SK-N-SH treated with all-trans-retinoic acid at 6 μM for 48 hours (cell line): ENCODE measurements at regions not wholly inside any gene's neighbourhood (a gene's known extent, or its start where the extent isn't known, plus 50 kb on each side); places are given as distances from the start of the nearest gene placed in this dataset.
A peak's percentile ranks its signal among the peaks of the same experiment; 100 is the strongest.
"Not testable (repeated sequence)": the region's sequence is repeated elsewhere in the genome, so short reads cannot be mapped to it uniquely, and the experiment has no call there.

Experiments used
- ATAC-seq: fragments of 200-7000 bp; cut with Tn5 transposase; 3 replicates; pipeline ENCODE4 v1.9.1; 2020; ENCODE audit warnings: mild to moderate bottlenecking, moderate library complexity
- BACH2 ChIP-seq: fragments of 250-450 bp; sonication (Bioruptor Pico); IDR thresholded peaks from 2 replicates; pipeline ENCODE4 v1.9.0; 2021; ENCODE audit warnings: mild to moderate bottlenecking, borderline replicate concordance
- CSDC2 ChIP-seq: fragments of 250-450 bp; sonication (Bioruptor Pico); IDR thresholded peaks from 2 replicates; pipeline ENCODE4 v1.5.0; 2020; ENCODE audit warnings: mild to moderate bottlenecking, moderate library complexity
- ESRRG ChIP-seq: fragments of 250-450 bp; sonication (Bioruptor Pico); IDR thresholded peaks from 2 replicates; pipeline ENCODE4 v1.6.1; 2021; ENCODE audit warnings: mild to moderate bottlenecking
- GLIS3 ChIP-seq: fragments of 250-450 bp; sonication (Bioruptor Pico); IDR thresholded peaks from 2 replicates; pipeline ENCODE4 v1.5.0; 2020; ENCODE audit warnings: mild to moderate bottlenecking, moderate library complexity
- ISL1 ChIP-seq: fragments of 250-450 bp; sonication (Bioruptor Pico); IDR thresholded peaks from 2 replicates; pipeline ENCODE4 v2.1.2; 2022; ENCODE audit warnings: mild to moderate bottlenecking, moderate library complexity
- OSR1 ChIP-seq: fragments of 250-450 bp; sonication (Bioruptor Pico); IDR thresholded peaks from 2 replicates; pipeline ENCODE4 v1.8.0; 2022; ENCODE audit warnings: moderate library complexity, mild to moderate bottlenecking, inconsistent platforms
- PPARA ChIP-seq: fragments of 250-450 bp; sonication (Bioruptor Pico); IDR thresholded peaks from 2 replicates; pipeline ENCODE4 v1.5.0; 2020; ENCODE audit warnings: mild to moderate bottlenecking, borderline replicate concordance
- RARB ChIP-seq: fragments of 250-450 bp; sonication (Bioruptor Pico); IDR thresholded peaks from 2 replicates; pipeline ENCODE4 v1.8.0; 2021; ENCODE audit warnings: mild to moderate bottlenecking, moderate library complexity
- SNAI2 ChIP-seq: fragments of 250-450 bp; sonication (Bioruptor Pico); IDR thresholded peaks from 2 replicates; pipeline ENCODE4 v1.5.0; 2020; ENCODE audit warnings: mild to moderate bottlenecking, moderate library complexity
- TCF4 ChIP-seq: fragments of 250-450 bp; sonication (Bioruptor Pico); IDR thresholded peaks from 2 replicates; pipeline ENCODE4 v1.8.0; 2021; ENCODE audit warnings: mild to moderate bottlenecking, moderate library complexity, borderline replicate concordance
- TOX ChIP-seq: fragments of 250-450 bp; sonication (Bioruptor Pico); IDR thresholded peaks from 2 replicates; pipeline ENCODE4 v1.8.0; 2021; ENCODE audit warnings: mild to moderate bottlenecking, moderate library complexity, borderline replicate concordance
- ZC3H10 ChIP-seq: fragments of 250-450 bp; sonication (Bioruptor Pico); IDR thresholded peaks from 2 replicates; pipeline ENCODE4 v1.5.1; 2021; ENCODE audit warnings: mild to moderate bottlenecking, moderate library complexity
- ZFP3 ChIP-seq: fragments of 250-450 bp; sonication (Bioruptor Pico); IDR thresholded peaks from 2 replicates; pipeline ENCODE4 v1.5.0; 2020; ENCODE audit warnings: mild to moderate bottlenecking, moderate library complexity
- ZNF565 ChIP-seq: fragments of 450-650 bp; formaldehyde crosslinking; conservative IDR thresholded peaks from 2 replicates; pipeline ENCODE4 v1.5.0; 2020; ENCODE audit warnings: low read depth, mild to moderate bottlenecking, moderate library complexity
- ZNF70 ChIP-seq: fragments of 450-650 bp; formaldehyde crosslinking; IDR thresholded peaks from 2 replicates; pipeline ENCODE4 v1.5.0; 2020; ENCODE audit warnings: mild to moderate bottlenecking, moderate library complexity
- ZNF8 ChIP-seq: fragments of 450-650 bp; formaldehyde crosslinking; IDR thresholded peaks from 2 replicates; pipeline ENCODE4 v1.5.0; 2020; ENCODE audit warnings: mild to moderate bottlenecking, moderate library complexity
- TF ChIP-seq, protein P1 (sequence below): fragments of 250-450 bp; sonication (Bioruptor Pico); IDR thresholded peaks from 2 replicates; pipeline ENCODE4 v1.5.0; 2020; ENCODE audit warnings: mild to moderate bottlenecking, moderate library complexity
- TF ChIP-seq, protein P2 (sequence below): fragments of 250-450 bp; sonication (Bioruptor Pico); IDR thresholded peaks from 2 replicates; pipeline ENCODE4 v1.5.1; 2021; ENCODE audit warnings: mild to moderate bottlenecking, moderate library complexity
- TF ChIP-seq, protein P3 (sequence below): fragments of 250-450 bp; sonication (Bioruptor Pico); IDR thresholded peaks from 2 replicates; pipeline ENCODE4 v1.8.0; 2020; ENCODE audit warnings: mild to moderate bottlenecking, moderate library complexity, borderline replicate concordance

DNA sequence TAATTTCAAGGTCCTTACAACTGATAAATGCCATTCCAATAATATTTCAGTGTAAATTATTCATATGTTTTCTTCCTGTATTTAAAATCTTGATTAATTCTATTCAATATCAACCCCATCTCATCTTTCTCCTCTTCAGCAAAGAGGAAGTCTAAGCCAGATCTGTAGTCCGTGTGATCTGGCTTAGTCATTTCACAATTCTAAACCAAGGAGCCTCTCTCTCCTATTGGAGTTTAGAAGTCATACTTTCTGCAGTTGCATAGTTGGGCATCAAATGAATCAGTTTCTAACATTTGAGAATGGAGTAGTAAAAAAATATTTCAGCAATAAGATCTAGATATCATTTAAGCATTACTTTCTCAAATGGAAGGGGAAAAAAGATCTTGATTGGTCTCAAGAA, 354.9 kb downstream of the JRKL start:
- TF ChIP-seq BACH2 (no peak), CSDC2 (CRISPR knock-in tag) (no peak), SNAI2 (CRISPR knock-in tag) (no peak), OSR1 (CRISPR knock-in tag) (no peak), ZC3H10 (CRISPR knock-in tag) (no peak)
- TF ChIP-seq, protein P1, sequence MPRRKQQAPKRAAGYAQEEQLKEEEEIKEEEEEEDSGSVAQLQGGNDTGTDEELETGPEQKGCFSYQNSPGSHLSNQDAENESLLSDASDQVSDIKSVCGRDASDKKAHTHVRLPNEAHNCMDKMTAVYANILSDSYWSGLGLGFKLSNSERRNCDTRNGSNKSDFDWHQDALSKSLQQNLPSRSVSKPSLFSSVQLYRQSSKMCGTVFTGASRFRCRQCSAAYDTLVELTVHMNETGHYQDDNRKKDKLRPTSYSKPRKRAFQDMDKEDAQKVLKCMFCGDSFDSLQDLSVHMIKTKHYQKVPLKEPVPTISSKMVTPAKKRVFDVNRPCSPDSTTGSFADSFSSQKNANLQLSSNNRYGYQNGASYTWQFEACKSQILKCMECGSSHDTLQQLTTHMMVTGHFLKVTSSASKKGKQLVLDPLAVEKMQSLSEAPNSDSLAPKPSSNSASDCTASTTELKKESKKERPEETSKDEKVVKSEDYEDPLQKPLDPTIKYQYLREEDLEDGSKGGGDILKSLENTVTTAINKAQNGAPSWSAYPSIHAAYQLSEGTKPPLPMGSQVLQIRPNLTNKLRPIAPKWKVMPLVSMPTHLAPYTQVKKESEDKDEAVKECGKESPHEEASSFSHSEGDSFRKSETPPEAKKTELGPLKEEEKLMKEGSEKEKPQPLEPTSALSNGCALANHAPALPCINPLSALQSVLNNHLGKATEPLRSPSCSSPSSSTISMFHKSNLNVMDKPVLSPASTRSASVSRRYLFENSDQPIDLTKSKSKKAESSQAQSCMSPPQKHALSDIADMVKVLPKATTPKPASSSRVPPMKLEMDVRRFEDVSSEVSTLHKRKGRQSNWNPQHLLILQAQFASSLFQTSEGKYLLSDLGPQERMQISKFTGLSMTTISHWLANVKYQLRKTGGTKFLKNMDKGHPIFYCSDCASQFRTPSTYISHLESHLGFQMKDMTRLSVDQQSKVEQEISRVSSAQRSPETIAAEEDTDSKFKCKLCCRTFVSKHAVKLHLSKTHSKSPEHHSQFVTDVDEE (CRISPR knock-in tag) = no peak
- TF ChIP-seq, protein P2, sequence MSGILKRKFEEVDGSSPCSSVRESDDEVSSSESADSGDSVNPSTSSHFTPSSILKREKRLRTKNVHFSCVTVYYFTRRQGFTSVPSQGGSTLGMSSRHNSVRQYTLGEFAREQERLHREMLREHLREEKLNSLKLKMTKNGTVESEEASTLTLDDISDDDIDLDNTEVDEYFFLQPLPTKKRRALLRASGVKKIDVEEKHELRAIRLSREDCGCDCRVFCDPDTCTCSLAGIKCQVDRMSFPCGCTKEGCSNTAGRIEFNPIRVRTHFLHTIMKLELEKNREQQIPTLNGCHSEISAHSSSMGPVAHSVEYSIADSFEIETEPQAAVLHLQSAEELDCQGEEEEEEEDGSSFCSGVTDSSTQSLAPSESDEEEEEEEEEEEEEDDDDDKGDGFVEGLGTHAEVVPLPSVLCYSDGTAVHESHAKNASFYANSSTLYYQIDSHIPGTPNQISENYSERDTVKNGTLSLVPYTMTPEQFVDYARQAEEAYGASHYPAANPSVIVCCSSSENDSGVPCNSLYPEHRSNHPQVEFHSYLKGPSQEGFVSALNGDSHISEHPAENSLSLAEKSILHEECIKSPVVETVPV = no peak
- ATAC-seq = no peak

DNA sequence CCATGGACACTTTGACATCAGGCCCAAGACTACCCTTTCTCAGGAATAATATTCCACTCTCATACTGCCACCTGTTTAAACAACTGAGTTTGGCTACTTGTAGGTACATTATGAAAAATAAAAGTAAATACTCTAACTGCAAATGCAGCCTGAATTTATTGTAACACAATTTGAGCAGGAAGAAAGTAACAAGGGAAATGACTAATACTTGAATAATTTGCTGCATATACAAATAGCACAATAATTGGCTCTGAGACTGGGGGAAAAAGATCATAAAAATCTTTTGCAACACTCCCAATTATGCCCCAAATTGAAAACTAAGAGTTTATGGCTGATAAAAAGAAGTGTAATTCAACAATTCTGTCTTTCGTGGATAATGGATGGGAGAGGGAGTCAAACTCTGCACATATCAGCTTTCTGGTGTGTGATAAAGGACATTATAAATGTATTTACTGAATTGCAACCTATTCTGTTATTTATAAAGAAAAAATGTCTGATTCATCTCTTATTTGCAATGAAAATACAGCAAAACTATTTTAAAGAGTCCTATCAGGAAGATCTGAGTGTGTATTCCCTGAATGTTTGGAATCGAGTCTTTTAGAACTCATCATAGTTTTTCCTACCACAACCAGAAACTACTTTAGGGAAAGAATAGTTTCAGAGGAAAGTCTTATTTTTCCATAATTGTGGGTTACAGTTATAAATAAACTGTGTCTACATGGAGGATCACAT, 359.0 kb downstream of the JRKL start:
- ATAC-seq = peak; percentile 71
- peak; percentile 49 for TF ChIP-seq ISL1 (CRISPR knock-in tag)
- no peak for TF ChIP-seq ZC3H10 (CRISPR knock-in tag)
- no peak for TF ChIP-seq CSDC2 (CRISPR knock-in tag)

DNA sequence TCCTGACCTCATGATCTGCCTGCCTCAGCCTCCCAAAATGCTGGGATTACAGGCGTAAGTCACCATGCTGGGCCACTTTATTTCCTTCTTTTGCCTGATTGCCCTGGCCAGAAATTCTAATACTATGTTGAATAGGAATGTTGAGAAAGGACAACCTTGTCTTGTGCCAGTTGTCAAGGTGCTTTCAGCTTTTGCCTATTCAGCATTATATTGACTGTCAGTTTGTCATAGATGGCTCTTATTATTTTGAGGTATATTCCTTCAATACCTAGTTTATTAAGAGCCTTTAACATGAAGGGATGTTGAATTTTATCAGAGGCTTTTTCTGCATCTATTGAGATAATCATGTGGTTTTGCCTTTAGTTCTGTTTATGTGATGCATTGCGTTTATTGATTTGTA, 362.0 kb downstream of the JRKL start:
- not testable (repeated sequence) for ATAC-seq

DNA sequence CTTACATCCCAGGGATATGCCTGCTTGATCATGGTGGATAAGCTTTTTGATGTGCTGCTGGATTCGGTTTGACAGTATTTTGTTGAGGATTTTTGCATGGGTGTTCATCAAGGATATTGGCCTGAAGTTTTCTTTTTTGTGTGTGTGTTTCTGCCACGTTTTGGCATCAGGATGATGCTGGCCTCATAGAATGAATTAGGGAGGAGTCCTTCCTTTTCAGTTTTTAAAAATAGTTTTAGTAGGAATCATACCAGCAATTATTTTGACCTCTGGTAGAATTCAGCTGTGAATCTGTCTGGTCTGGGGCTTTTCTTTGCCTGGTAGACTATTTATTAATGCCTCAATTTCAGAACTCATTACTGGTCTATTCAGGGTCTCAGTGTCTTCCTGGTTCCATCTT, 362.4 kb downstream of the JRKL start:
- no peak for TF ChIP-seq TCF4 (CRISPR knock-in tag)
- TF ChIP-seq, protein P3, sequence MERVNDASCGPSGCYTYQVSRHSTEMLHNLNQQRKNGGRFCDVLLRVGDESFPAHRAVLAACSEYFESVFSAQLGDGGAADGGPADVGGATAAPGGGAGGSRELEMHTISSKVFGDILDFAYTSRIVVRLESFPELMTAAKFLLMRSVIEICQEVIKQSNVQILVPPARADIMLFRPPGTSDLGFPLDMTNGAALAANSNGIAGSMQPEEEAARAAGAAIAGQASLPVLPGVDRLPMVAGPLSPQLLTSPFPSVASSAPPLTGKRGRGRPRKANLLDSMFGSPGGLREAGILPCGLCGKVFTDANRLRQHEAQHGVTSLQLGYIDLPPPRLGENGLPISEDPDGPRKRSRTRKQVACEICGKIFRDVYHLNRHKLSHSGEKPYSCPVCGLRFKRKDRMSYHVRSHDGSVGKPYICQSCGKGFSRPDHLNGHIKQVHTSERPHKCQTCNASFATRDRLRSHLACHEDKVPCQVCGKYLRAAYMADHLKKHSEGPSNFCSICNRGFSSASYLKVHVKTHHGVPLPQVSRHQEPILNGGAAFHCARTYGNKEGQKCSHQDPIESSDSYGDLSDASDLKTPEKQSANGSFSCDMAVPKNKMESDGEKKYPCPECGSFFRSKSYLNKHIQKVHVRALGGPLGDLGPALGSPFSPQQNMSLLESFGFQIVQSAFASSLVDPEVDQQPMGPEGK (CRISPR knock-in tag) = no peak
- no peak for TF ChIP-seq ZC3H10 (CRISPR knock-in tag)
- no peak for TF ChIP-seq ISL1 (CRISPR knock-in tag)
- TF ChIP-seq ZNF70 (CRISPR knock-in tag) = no peak
- TF ChIP-seq SNAI2 (CRISPR knock-in tag) = no peak
- TF ChIP-seq, all 23 proteins: peak for 0

DNA sequence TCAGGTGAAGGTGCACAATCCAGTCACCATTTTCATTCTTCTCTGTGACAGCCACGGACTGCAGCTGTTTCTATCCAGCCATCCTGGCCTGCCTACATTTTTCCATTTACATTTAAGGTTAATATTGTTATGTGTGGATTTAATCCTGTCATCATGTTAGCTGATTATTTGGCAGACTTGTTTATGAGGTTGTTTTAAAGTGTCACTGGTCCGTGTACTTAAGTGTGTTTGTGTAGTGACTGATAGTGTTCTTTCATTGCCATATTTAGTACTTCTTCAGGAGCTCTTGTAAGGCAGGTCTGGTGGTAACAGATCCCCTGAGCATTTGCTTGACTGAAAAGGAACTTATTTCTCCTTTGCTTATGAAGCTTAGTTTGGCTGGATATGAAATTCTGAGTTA, 364.2 kb downstream of the JRKL start:
- no peak for TF ChIP-seq RARB
- TF ChIP-seq, protein P1 (CRISPR knock-in tag) = no peak
- no peak for TF ChIP-seq ESRRG (CRISPR knock-in tag)
- no peak for TF ChIP-seq ISL1 (CRISPR knock-in tag)
- TF ChIP-seq PPARA (CRISPR knock-in tag) = no peak
- no peak for TF ChIP-seq TOX (CRISPR knock-in tag)
- TF ChIP-seq ZNF565 (CRISPR knock-in tag) = no peak
- no peak for TF ChIP-seq ZFP3 (CRISPR knock-in tag)
- no peak for TF ChIP-seq GLIS3 (CRISPR knock-in tag)
- TF ChIP-seq ZNF8 (CRISPR knock-in tag) = no peak
- no peak for ATAC-seq

More for the DNA sequence above, 362.4 kb downstream of the JRKL start:
- ATAC-seq = no peak
